HCT116 (cell line): ENCODE measurements at regions not wholly inside any gene's neighbourhood (a gene's known extent, or its start where the extent isn't known, plus 50 kb on each side); places are given as distances from the start of the nearest gene placed in this dataset.

Experiments used
- ATAC-seq: fragments of 200-7000 bp; cut with Tn5 transposase; 2 replicates; pipeline ENCODE4 v1.9.1; 2020; ENCODE audit warnings: mild to moderate bottlenecking, moderate library complexity
- BruUV-seq: library from RNA; stranded (reverse); fragments of 400-500 nt; replicated peaks from 2 replicates; lab custom pipeline; 2021; lab: Mats Ljungman, UMichigan
- CTCF ChIA-PET: fragments of 300-600 bp; sonication (Branson Sonifier 250); formaldehyde crosslinking; loops from one replicate; lab custom pipeline; 2021; ENCODE audit warnings: antibody characterized with exemption; lab: Charles Lee
- POLR2A ChIA-PET: fragments of 300-600, 350-600 bp; sonication (Branson Sonifier 250); formaldehyde crosslinking; loops from one replicate; lab custom pipeline; 2021; ENCODE audit warnings: antibody characterized with exemption; lab: Charles Lee
- RAD21 ChIA-PET, 2 experiments: fragments of 300-600 bp; sonication (Branson Sonifier 250); formaldehyde crosslinking; loops; one replicate each; lab custom pipeline; 2023; ENCODE audit warnings: low total read pairs in 2 of 2; ENCODE audit not compliant: uncharacterized antibody in 2 of 2, unreplicated experiment in 2 of 2, low non-redundant PET in 1 of 2; lab: Charles Lee
- DNase-seq: peaks from one replicate; pipeline ENCODE4 v3.0.0-alpha.2; 2010; ENCODE audit warnings: low read depth, low spot score
- H2AFZ ChIP-seq: fragments of 200-600 bp; shearing (Covaris generic), sonication (generic); 2 replicates; pipeline ENCODE4 v1.6.1; 2017; ENCODE audit warnings: low read depth, mixed run types, mixed read lengths, antibody characterized with exemption, low read length; ENCODE audit not compliant: poor library complexity, severe bottlenecking
- H3K27ac ChIP-seq: 2 replicates; pipeline ENCODE4 v1.5.1; 2012; ENCODE audit warnings: low read depth, low read length
- H3K27me3 ChIP-seq: fragments of 200-600 bp; sonication (generic); 2 replicates; pipeline ENCODE4 v1.6.1; 2016; ENCODE audit warnings: mixed run types, low read length, mixed read lengths; ENCODE audit not compliant: insufficient read depth
- H3K36me3 ChIP-seq, 2 experiments: fragments of 200-500 bp in 1 of 2; fragments of 200-600 bp in 1 of 2; sonication (Bioruptor generic) in 1 of 2; sonication (generic) in 1 of 2; 2 replicates each; pipeline versions ENCODE4 v1.5.1 to v1.6.1; 2014 to 2016; ENCODE audit warnings: low read length in 2 of 2, inconsistent platforms in 1 of 2, mixed read lengths in 1 of 2, mixed run types in 1 of 2; ENCODE audit not compliant: insufficient read depth in 2 of 2, control insufficient read depth in 1 of 2
- H3K4me1 ChIP-seq, 2 experiments: fragments of 200-600 bp in 1 of 2; sonication (generic) in 1 of 2; 2 replicates each; pipeline versions ENCODE4 v1.5.1 to v1.6.1; 2012 to 2017; ENCODE audit warnings: low read length in 2 of 2, inconsistent platforms in 1 of 2, mild to moderate bottlenecking in 1 of 2, mixed read lengths in 1 of 2, mixed run types in 1 of 2, moderate library complexity in 1 of 2; ENCODE audit not compliant: insufficient read depth in 2 of 2, control insufficient read depth in 1 of 2
- H3K4me2 ChIP-seq: fragments of 200-600 bp; sonication (generic); 2 replicates; pipeline ENCODE4 v1.6.1; 2017; ENCODE audit warnings: mixed run types, low read length, mixed read lengths
- H3K4me3 ChIP-seq, 2 experiments: fragments of 200-600 bp in 1 of 2; sonication (generic) in 1 of 2; replicated peaks in 1 of 2; 2 replicates each; pipeline ENCODE4 v1.5.1; 2011 to 2016; ENCODE audit warnings: low read length in 2 of 2, control low read depth in 1 of 2, low read depth in 1 of 2, mild to moderate bottlenecking in 1 of 2, mixed read lengths in 1 of 2, mixed run types in 1 of 2
- H3K79me2 ChIP-seq: fragments of 200-600 bp; sonication (generic); 2 replicates; pipeline ENCODE4 v1.6.1; 2017; ENCODE audit warnings: mild to moderate bottlenecking, mixed run types, low read length, moderate library complexity, mixed read lengths; ENCODE audit not compliant: insufficient read depth
- H3K9ac ChIP-seq: fragments of 200-600 bp; sonication (generic); 2 replicates; pipeline ENCODE4 v1.6.1; 2016; ENCODE audit warnings: low read length, mixed read lengths
- H3K9me2 ChIP-seq: fragments of 200-600 bp; sonication (generic), shearing (Covaris generic); 2 replicates; pipeline ENCODE4 v1.6.1; 2017; ENCODE audit warnings: mixed run types, mild to moderate bottlenecking, moderate library complexity; ENCODE audit not compliant: insufficient read depth
- H3K9me3 ChIP-seq, 2 experiments: fragments of 200-500 bp in 1 of 2; fragments of 200-600 bp in 1 of 2; sonication (Bioruptor generic) in 1 of 2; sonication (generic) in 1 of 2; 2 replicates each; pipeline ENCODE4 v1.6.1; 2014 to 2017; ENCODE audit warnings: low read length in 2 of 2, mixed read lengths in 2 of 2, inconsistent platforms in 1 of 2, low read depth in 1 of 2, mild to moderate bottlenecking in 1 of 2, mixed run types in 1 of 2, moderate library complexity in 1 of 2; ENCODE audit not compliant: control insufficient read depth in 1 of 2, insufficient read depth in 1 of 2
- H4K20me1 ChIP-seq: fragments of 200-600 bp; sonication (generic), shearing (Covaris generic); 2 replicates; pipeline ENCODE4 v1.6.1; 2017; ENCODE audit warnings: mixed run types, mild to moderate bottlenecking, moderate library complexity; ENCODE audit not compliant: insufficient read depth
- CBX3 ChIP-seq: IDR thresholded peaks from 2 replicates; pipeline ENCODE4 v1.6.1; 2012; ENCODE audit warnings: low read depth
- CEBPB ChIP-seq: IDR thresholded peaks from 2 replicates; pipeline ENCODE4 v1.6.1; 2012; ENCODE audit warnings: low read depth
- EGR1 ChIP-seq: IDR thresholded peaks from 2 replicates; pipeline ENCODE4 v1.6.1; 2012; ENCODE audit warnings: low read depth
- ELF1 ChIP-seq: IDR thresholded peaks from 2 replicates; pipeline ENCODE4 v1.6.1; 2012; ENCODE audit warnings: low read depth, borderline replicate concordance
- EZH2 ChIP-seq: fragments of 200-600 bp; sonication (generic); IDR thresholded peaks from 2 replicates; pipeline ENCODE4 v1.6.1; 2017; ENCODE audit warnings: antibody characterized with exemption, mixed run types
- EZH2phosphoT487 ChIP-seq: fragments of 200-600 bp; IDR thresholded peaks from 2 replicates; pipeline ENCODE4 v1.6.1; 2018; ENCODE audit warnings: antibody characterized with exemption, borderline replicate concordance
- JUND ChIP-seq: IDR thresholded peaks from 2 replicates; pipeline ENCODE4 v1.6.1; 2012
- POLR2A ChIP-seq: IDR thresholded peaks from 2 replicates; pipeline ENCODE4 v1.7.0; 2011; ENCODE audit warnings: borderline replicate concordance; ENCODE audit not compliant: insufficient read depth, insufficient read length; ENCODE audit errors: extremely low read depth
- POLR2AphosphoS5 ChIP-seq: IDR thresholded peaks from 2 replicates; pipeline ENCODE4 v1.6.1; 2011; ENCODE audit warnings: mild to moderate bottlenecking, low read depth, low read length, moderate library complexity
- RAD21 ChIP-seq: IDR thresholded peaks from 2 replicates; pipeline ENCODE4 v1.6.1; 2012; ENCODE audit warnings: low read depth, mild to moderate bottlenecking
- SIN3A ChIP-seq: IDR thresholded peaks from 2 replicates; pipeline ENCODE4 v1.6.1; 2012; ENCODE audit warnings: low read depth
- TCF7L2 ChIP-seq: IDR thresholded peaks from 2 replicates; pipeline ENCODE4 v1.7.0; 2011; ENCODE audit warnings: borderline replicate concordance, inconsistent platforms; ENCODE audit not compliant: insufficient read depth, insufficient read length; ENCODE audit errors: extremely low read depth
- ZNF274 ChIP-seq: fragments of 200-500 bp; sonication (Bioruptor generic); IDR thresholded peaks from 2 replicates; pipeline ENCODE4 v1.6.1; 2014; ENCODE audit warnings: mild to moderate bottlenecking, low read depth, low read length, inconsistent platforms
- intact Hi-C: fragments of 100-400 bp; cut with micrococcal nuclease; formaldehyde crosslinking; loops from 2 replicates; pipeline ENCODE4 v1.10.0; 2022
- TF ChIP-seq, protein P1 (sequence below), 3 experiments: fragments of 200-600 bp in 1 of 3; sonication (generic) in 1 of 3; IDR thresholded peaks in 2 of 3; conservative IDR thresholded peaks in 1 of 3; 2 replicates each; pipeline ENCODE4 v1.5.1; 2012 to 2017; ENCODE audit warnings: low read depth in 2 of 3, low read length in 2 of 3, antibody characterized with exemption in 1 of 3, borderline replicate concordance in 1 of 3, control low read depth in 1 of 3, mild to moderate bottlenecking in 1 of 3, mixed read lengths in 1 of 3, mixed run types in 1 of 3, moderate library complexity in 1 of 3; ENCODE audit not compliant: insufficient read depth in 1 of 3
- TF ChIP-seq, protein P2 (sequence below): IDR thresholded peaks from 2 replicates; pipeline ENCODE4 v1.6.1; 2012

DNA sequence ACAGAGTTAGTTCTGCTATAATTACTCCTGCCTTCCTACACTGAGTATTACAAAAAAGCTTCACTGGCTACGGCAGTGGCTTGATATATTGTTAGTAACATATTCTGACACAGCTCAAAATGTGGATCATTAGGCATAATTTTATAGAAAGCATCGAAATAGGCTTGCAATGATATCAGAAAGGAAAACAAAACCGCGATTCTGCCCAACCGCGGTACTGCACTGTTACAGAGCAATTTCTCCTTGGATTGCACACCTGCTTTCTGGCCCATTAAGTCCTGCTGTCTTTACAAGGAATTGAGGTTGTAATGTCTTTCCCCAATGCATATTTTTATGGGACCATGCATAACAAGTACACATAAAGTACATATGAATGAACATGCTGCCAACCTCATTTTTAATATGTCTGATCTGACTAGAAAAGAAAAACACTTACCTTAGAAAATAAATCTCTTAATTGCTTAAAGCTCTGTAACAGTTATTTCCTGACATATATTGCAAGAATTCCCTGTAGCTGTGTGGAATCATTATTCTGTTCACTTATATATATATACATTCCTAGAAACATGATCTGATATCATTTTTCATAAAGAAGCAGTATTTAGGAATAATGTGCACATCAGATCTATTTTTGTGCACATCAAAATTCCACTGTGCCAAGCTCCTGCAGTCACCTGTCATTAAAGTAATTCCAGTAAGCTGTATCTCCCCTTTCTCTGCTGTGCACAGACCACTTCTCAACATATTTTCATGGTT, 763.9 kb downstream of the HACE1 start:
- ATAC-seq = peak; percentile 50; the same call in 1 of the 2 replicates
- no peaks in the 10 kb centered on the region for H3K9me3 ChIP-seq
- H2AFZ ChIP-seq = peak overlapping the region; percentile 65
- peak overlapping the region; percentile 46 for H3K4me2 ChIP-seq
- no peaks in the 10 kb centered on the region for H3K4me1 ChIP-seq
- H3K9me2 ChIP-seq = no peaks in the 10 kb centered on the region
- no peak for TF ChIP-seq CBX3
- no peak for TF ChIP-seq JUND
- TF ChIP-seq ZNF274 = no peak
- POLR2A ChIA-PET = no interaction called here
- DNase-seq = no peak
- H3K36me3 ChIP-seq = no peaks in the 10 kb centered on the region
- no peaks in the 10 kb centered on the region for H3K27me3 ChIP-seq
- CTCF ChIA-PET = interaction anchor here (1.1 kb wide), 1 partner anchor 430 kb away, joined by 3 read pairs; no protein-coding TSS in a partner anchor
- peak overlapping the region; percentile 14 to 18; a peak in 2 of 4 replicates for H3K4me3 ChIP-seq
- H4K20me1 ChIP-seq = no peaks in the 10 kb centered on the region
- no peak overlapping the region for H3K27ac ChIP-seq
- no TSS peak for BruUV-seq
- H3K79me2 ChIP-seq = no peaks in the 10 kb centered on the region
- intact Hi-C loops = no loop called here
- RAD21 ChIA-PET = no interaction called here
- H3K9ac ChIP-seq = no peak overlapping the region

DNA sequence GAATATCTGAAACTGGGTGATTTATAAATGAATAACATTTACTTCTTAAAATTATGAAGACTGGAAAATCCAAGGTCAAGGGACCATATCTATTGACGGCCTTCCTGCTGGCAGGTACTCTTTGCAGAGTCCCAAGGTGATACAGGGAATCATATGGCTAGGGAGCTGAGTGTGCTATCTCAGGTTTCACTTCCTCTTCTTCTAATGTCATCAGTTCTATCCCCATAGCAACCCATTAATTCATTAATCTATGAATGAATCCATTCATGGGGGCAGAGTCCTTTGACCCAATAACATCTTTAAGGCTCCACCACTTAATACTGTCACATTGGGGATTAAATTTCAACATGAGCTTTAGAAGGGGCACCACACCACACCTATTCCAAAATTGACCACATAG, 772.0 kb downstream of the HACE1 start:
- BruUV-seq = no TSS peak
- Histone ChIP-seq H3K4me2 (no peak overlapping the region), H4K20me1 (no peaks in the 10 kb centered on the region), H3K4me3 (no peak overlapping the region), H2AFZ (no peak overlapping the region), H3K4me1 (no peaks in the 10 kb centered on the region), H3K27ac (no peak overlapping the region), H3K9me2 (no peaks in the 10 kb centered on the region), H3K9ac (no peak overlapping the region), H3K27me3 (no peaks in the 10 kb centered on the region), H3K79me2 (no peaks in the 10 kb centered on the region), H3K9me3 (no peaks in the 10 kb centered on the region), H3K36me3 (no peaks in the 10 kb centered on the region)
- RAD21 ChIA-PET = no interaction called here
- TF ChIP-seq RAD21 (no peak), POLR2A (no peak), POLR2AphosphoS5 (no peak), EZH2phosphoT487 (no peak), EZH2 (no peak), JUND (no peak), CEBPB (no peak), TCF7L2 (no peak), EGR1 (no peak), CBX3 (no peak), SIN3A (no peak), ELF1 (no peak), ZNF274 (no peak)
- TF ChIP-seq, protein P1, sequence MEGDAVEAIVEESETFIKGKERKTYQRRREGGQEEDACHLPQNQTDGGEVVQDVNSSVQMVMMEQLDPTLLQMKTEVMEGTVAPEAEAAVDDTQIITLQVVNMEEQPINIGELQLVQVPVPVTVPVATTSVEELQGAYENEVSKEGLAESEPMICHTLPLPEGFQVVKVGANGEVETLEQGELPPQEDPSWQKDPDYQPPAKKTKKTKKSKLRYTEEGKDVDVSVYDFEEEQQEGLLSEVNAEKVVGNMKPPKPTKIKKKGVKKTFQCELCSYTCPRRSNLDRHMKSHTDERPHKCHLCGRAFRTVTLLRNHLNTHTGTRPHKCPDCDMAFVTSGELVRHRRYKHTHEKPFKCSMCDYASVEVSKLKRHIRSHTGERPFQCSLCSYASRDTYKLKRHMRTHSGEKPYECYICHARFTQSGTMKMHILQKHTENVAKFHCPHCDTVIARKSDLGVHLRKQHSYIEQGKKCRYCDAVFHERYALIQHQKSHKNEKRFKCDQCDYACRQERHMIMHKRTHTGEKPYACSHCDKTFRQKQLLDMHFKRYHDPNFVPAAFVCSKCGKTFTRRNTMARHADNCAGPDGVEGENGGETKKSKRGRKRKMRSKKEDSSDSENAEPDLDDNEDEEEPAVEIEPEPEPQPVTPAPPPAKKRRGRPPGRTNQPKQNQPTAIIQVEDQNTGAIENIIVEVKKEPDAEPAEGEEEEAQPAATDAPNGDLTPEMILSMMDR (IDR thresholded peaks at IDR 0.05 in 2 of 3, conservative IDR thresholded peaks at IDR 0.05 in 1 of 3; ENCODE audit: borderline replicate concordance in 1 of 3, insufficient read depth in 1 of 3, low read depth in 2 of 3, low read length in 2 of 3) = no peak
- TF ChIP-seq, protein P2, sequence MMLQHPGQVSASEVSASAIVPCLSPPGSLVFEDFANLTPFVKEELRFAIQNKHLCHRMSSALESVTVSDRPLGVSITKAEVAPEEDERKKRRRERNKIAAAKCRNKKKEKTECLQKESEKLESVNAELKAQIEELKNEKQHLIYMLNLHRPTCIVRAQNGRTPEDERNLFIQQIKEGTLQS = no peak
- CTCF ChIA-PET = no interaction called here
- DNase-seq (no peak), ATAC-seq (no peak)
- intact Hi-C loops = no loop called here
- POLR2A ChIA-PET = no interaction called here
